HG02981 (cell line): ENCODE measurements at regions not wholly inside any gene's neighbourhood (a gene's known extent, or its start where the extent isn't known, plus 50 kb on each side); places are given as distances from the start of the nearest gene placed in this dataset.
"Not testable (repeated sequence)": the region's sequence is repeated elsewhere in the genome, so short reads cannot be mapped to it uniquely, and the experiment has no call there.

Experiments used
- ATAC-seq: cut with Tn5 transposase; IDR thresholded peaks from one replicate; pipeline ENCODE4 v1.9.1; 2021; ENCODE audit warnings: mild to moderate bottlenecking, moderate library complexity; ENCODE audit not compliant: unreplicated experiment

DNA sequence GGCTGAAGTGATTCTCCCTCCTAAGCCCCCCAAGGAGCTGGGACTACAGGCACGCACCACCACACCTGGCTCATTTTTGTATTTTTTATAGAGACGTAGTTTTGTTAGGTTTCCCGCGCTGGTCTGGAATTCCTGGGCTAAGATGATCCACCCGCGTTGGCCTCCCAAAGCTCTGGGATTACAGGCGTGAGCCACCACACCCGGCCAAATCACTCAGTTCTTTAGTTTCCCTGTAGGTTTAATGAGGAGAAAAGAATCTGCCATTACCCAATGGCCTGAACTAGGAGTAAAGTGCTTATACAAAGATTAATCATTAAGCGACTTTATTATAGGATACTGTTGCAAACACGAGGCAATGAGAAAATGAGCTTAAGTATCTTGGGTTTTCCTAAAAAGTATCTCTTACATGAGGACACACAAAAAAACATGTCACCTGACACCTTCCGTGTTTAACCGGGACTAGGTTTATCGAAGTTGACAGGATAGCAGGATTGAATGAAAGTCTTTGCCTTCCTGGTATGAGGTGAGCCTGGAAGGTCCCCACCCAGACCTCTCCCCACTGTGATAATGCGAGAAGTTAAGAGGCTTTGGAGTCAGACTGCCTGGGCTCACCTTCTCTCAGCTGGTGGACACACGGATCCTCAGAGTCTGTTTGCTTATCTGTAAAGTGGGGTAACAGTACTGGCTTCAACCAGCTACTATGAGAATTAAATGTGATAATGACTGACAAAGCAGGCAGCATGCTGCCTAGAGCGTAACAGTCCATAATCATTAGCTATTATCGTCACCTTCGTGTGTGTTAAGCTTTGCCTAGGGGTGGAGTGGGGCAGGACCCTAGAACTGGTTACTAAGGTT is 133.5 kb upstream of the KRAS start:
- ATAC-seq, result no peak

DNA sequence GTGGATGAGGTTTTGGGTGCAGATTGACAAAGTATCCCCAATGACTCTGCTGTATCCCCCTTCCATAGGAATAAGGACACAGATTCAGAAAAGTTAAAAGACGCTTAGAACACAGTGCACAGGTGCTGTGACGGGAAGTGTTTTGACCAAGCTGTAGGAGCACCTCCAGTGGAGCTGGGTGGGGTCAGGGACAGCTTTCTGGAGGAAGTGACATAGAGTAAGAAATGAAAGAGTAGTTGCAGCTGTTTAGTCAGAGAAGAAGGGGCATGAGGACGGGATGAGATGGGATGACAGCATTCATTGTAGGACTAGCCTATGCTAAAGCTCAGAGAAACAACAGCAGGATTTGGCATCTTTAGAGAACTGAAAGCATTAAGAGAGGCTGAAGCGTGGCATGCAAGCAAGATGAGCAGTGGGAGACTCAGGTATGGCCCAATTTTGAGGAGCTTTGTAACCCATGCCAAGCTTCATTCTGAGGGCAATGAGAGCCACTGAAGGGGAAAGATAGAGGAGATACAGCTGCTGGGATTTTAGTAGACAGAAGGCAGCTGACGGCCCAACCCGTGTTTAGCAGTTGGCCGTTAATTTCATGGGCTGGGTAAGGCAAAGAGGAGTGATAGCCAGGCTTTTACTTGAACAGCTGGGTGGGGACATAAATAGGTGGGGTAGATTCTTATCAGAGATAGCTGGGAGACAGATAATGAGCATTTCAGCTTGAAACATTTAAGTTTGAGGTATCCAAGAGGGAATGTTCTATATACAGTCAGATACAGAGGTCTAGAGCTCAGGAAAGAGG is 131.8 kb upstream of the KRAS start:
- no peak for ATAC-seq

DNA sequence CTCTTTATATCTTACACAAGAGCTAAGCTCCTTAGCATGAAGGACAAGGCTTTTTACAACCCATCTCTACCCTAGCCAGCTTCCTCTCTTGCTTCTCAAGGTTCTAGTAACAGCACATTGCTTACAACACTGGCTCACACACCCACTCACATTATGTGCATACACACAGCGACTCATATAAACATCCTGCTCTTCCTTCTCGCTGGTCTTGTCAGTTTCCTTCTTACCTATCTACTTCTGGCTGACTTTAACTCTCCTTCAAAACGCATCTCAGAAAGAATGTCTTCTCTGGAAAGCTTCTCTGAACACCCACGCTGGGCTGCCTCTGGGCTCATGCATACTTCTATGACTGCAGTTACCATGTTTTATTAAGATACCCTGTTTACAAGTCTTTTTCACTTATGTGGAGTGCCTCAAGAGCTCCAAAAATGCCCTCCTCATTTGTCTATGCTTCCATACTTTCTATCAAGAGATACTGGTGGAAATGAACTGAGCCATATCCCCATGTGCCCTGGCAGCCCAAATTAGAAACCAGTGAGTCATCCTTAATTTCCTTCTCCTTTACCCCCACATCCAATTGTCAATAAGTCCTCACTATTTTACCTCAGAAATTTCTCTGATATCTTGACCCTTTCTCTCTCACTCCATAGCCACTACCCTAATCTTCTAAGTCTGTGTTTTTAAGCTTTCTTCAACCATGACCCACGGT is 126.9 kb upstream of the KRAS start:
- ATAC-seq, result no peak

DNA sequence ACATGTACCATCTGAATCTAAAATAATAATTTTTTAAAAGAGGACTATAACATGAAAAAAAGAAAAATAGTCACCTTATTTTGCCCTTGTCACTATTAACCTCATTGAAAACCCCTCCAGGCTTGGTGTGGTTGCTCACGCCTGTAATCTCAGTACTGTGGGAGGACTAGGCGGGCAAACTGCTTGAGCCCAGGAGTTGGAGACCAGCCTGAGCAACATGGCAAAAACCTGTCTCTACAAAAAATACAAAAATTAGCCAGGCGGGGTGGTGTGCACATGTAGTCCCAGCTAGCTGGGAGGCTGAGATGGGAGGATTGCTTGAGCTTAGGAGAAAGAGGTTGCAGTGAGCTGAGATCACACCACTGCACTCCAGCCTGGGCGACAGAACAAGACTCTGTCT is 126.3 kb upstream of the KRAS start:
- ATAC-seq, result no peak

DNA sequence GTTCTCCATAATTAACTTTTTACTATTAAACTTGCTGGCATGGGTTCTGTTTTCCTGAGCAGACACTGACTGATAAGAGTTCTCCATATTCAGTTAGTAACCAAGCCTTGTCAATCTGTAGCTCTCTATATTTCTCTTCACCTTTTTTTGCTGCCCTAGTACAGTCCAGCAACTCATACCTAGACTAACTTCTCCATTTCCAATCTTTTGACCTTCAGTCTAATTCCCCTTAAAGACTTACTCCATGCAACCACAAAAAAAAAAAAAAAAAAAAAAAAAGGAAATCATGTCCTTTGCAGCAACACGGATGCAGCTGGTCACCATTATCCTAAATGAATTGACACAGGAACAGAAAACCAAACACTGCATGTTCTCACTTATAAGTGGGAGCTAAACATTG is 125.7 kb upstream of the KRAS start:
- ATAC-seq, result no peak

DNA sequence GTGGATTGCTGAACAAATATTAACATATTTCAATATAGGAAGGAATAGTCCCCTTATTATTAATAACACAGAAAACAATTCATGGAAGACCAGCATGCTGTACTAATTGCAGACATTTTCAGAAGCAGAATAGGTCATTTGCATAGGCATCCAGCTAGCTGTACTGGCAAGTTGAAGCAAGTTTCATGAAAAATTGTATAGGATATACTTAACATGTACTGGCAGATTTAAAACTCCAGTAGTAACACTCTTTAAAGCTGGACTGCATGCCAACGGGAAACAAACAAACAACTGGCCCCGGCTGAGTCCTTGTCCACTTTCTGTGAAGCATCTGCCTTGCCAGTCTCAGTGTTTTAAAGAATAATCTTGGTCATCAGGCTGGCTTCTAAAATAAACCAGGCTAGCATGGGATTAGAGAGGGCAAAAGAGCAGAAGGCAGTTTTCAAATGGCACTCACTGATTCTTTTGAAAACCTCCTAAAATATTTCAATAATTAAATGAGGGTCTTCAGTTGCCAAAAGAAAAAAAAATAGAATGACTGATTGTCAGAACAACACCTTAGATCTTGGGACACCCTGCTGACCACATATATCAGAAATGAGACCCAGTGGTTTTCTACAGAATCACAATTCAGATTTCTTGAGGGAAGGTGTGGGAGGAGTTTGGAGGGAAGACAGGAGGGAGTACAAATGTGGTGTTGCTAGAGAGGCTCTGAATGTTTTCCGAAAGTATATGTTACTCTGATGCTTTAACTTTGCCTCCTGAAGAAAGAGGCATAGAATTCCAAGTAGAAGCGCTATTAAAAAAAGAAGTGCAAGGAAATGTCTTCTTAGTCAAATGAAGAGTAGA is 122.5 kb upstream of the KRAS start:
- ATAC-seq, result no peak

DNA sequence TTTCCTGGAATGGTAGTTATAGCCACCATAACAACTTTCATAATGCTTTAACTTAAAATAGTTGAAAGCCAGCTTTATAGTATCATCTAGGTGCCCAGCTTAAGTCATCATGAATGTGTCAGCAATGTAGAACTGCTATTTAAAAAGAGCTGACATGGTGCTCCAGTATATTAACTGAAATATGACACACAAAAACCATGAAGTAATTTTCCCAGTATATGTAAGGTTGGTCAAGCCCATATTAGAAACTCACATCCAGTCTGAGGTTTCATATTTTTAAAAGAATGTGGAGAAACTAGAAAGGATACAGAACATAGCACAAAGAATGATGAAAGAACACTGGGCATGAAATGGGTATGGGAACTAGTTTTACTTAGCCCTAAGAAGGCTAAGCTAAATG is 121.3 kb upstream of the KRAS start:
- ATAC-seq, result no peak

DNA sequence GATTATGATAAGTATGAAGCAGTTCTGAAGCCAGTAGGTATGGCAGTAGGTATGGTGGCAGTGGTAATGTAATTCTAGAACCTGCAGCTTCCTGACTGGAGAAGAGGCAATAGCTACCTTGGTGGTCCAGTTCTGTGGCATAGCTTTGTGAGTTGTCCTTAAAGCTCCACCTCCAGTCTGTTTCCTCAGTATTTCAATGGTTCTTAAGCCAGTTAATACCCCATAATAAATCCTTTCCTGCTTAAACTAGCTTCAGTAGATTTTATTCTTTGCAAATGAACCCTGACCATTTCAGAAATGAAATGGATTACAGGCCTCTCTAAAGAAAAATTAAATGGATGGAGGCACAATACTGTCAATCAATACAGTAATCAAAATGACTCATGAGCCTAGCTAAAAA is 117.8 kb upstream of the KRAS start:
- no peak for ATAC-seq

DNA sequence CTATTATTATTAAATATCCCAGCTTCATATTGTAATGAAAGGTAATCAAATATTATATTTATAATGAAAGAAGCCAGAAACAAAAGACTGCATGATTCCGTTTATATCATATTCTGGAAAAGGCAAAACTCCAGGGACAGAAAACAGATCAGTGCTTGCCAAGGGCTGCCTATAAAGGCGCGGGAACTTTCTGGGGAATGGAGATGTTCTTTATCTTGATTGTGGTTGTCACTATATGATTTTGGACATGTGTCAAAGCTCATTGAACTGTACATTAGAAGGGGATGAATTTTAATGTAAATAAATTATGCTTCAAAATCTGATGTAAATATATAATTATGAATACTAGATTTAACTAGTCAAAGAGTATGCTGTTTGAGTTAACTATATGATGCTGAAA is 115.4 kb upstream of the KRAS start:
- ATAC-seq, result no peak

DNA sequence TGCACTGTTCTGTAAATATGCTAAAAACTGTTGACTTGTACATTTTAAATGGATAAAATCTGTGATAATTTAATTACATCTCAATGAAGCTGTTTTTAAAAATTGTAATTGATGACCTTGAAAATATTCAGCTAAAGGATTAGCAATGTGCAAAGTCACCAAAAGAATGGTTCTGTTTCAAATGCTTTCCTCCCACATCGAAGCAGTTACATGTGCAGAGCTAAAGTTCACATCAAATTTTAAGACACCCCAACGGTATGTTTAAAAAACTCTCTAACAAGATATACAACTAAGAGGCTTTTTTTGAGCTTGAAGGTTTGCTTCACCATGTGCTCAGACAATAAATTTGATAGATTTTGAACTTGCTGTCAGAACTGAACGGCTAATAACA is 114.6 kb upstream of the KRAS start:
- ATAC-seq, result no peak

DNA sequence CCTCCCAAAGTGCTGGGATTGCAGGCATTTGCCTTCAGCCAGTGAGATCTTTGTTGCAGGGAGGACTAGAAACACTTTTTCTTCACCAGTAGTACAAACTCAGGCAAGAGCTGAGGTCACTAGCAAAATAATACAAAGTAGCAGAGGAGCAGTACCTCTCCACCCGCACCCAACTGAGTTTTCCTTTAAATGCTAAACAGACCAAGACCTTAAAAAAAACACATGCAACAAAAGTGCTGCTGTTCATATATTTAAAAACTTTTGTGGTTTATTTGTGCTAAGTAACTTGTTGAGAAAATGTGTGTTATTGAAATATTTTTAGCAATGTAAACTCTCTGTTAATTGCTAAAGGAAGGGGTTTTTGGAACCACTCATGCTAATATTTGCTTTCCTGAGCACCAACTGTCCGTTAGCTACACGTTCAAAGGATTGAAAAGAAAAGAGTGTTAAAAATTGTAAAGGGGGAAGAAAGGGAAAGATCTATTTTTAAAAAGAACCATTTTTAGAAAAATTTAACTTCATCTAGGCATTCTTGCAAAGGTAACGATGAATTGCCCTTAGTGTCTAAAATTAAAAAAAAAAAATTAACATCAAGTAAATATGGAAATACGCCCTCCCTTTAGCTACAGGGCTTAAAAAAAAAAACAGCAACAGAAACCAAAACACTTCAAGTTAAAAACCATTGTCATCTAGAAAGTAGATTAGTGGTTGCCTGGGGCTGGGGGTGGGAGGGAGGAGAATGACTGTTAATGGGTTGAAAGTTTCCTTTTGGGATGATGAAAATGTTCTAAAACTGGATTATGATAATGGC is 114.0 kb upstream of the KRAS start:
- peak; percentile 86 for ATAC-seq

DNA sequence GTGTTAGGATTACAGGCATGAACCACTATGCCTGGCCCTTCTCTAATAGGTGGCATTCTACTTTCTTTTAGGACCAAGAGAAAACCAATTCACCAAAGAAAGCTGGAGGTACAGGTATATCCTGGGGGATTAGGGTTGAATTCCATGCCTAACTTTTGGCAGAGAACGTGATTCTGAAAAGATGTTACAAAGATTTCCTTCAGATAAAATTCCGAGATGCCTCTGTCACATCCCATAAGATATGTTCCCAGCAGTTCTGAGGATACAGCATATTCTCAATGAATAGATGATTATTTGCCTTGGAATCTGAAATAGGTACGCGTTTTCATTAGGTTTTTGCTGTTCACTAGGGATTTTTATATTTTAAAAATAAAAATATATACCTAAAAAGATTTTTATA is 111.9 kb upstream of the KRAS start:
- ATAC-seq, result no peak

DNA sequence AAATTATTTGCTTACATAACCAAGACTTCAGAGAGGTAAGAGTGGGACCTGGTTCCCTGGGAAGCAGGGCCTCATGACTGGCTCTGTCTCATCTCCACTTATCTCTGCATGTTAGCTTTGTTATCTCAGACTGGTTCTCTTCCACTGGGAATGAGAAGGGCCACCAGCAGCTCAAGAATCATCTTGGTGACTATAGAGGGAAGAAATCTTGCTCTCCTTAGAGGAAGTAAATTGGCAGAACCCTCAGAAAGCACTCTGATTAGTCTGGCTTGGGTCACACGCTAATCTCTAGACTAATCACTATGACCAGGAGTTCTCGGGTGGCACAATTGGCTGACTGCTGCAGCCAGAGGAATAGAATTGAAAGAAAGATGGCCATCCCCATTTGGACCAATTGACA is 110.8 kb upstream of the KRAS start:
- no peak for ATAC-seq

DNA sequence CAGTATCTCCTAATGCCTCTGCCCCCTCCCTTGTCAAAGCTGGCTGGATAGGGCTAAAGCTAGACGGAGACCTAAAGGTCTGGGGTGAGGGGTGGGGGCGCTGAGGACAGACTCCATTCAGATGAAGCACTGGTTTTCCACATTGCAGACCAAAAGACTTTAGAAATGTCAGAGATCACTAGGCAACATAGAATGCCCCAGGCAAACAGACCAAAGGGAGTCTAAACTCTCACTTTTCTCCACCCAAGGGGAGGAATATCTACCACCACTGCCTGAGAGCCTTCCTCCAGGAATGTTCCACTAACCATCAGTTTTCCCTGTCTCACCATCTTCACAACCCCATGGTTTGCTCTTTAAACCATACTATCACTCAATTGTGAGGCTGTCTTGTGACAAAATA is 106.9 kb upstream of the KRAS start:
- ATAC-seq, result no peak

DNA sequence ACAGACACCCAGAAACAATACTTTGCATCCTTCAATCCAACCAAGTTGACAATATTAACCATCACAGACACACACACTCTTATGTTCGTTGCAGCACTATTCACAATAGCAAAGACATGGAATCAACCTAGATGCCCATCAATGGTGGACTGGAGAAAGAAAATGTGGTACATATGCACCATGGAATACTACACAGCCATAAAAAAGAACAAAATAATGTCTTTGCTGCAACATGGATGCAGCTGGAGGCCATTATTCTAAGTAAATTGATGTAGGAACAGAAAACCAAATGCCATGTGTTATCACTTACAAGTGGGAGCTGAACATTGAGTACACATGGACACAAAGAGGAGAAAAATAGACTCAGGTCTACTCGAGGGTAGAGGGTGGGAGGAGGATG is 102.2 kb upstream of the KRAS start:
- ATAC-seq, result not testable (repeated sequence)

DNA sequence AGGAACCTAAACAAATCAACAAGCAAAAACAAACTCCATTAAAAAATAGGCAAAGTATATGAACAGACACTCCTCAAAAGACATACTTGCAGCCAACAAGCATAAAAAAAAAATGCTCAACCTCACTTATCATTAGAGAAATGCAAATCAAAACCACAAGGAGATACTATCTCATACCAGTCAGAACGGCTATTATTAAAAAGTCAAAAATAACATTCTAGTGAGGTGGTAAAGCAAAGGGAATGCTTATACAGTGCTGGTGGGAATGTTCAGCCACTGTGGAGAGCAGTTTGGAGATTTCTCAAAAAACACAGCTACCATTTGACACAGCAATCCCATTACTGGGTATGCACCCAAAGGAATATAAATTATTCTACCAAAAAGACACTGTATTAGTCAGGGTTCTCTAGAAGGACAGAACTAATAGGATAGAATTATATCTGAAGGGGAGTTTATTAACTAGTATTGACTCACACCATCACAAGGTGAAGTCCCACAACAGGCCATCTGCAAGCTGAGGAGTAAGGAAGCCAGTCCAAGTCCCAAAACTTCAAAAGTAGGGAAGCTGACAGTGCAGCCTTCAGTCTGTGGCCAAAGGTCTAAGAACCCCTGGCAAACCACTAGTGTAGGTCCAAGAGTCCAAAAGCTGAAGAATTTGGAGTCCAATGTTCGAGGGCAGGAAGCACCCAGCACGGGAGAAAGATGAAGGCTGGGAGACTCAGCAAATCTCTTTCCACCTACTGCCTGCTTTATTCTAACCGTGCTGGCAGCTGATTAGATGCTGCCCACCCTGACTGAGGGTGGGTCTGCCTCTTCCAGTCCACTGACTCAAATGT is 101.6 kb upstream of the KRAS start:
- ATAC-seq, result no peak

DNA sequence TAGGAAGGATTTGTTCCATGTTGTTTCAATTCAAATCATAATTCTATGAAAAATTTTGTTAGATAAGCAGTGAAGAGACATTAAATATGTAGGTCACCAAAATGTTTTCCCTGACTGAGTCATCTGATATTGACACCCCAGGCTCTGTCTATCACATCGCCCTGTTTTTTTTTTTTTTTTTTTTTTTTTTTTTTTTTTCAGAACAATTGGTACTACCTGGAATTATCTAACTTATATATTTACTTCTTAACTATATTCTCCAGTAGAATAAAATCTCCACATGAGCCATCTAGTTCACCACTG is 97.8 kb upstream of the KRAS start:
- ATAC-seq, result no peak

DNA sequence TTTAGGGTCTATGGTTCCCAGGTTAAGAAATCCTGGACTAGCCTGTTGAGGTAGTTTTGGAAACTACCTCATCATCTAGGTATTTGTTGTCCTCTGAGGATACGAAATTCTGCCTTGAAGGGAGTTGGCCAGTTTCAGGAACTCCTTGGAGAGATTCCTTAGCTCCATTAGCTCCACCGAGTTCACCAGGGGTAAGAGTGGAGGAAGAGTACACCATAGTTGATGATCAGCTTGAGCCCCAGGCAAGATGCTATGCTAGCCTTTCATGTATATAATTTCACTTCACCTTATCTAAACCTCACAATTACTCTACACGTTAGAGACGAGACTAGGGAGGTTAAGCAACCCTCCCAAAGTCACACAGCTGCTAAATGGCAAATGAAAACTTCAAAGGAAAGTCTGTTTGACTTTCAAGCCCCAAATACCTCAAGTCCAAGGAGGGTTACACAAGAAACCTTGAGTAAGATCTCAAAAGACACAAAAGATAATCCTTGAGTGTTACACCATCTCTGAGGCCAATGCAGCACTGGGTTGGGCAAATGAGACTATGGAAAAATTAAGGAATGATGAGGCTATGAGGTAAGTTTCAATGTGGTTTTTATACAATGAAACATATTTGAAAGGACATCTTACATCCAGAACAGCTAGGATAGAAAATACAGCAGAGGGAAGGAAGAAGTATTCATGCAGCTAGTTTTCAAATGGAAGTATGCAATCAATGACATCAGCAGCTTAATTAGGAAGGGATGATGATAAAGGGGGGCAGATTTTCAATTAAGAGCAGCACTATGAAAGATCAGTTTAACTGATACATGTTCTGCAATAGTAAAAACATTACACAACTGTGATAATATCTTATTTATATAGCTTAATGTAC is 97.2 kb upstream of the KRAS start:
- no peak for ATAC-seq
